ENCODE measurements at regions not wholly inside any gene's neighbourhood (a gene's known extent, or its start where the extent isn't known, plus 50 kb on each side); places are given as distances from the start of the nearest gene placed in this dataset.

- no peak overlapping the region for H3K4me3 ChIP-seq (ENCODE audit: low read length)
- TF ChIP-seq SMC3 (conservative IDR thresholded peaks at IDR 0.05; ENCODE audit: poor library complexity) = no peak
- TF ChIP-seq EP300 (conservative IDR thresholded peaks at IDR 0.05; ENCODE audit: poor library complexity, severe bottlenecking) = no peak
- no peak for TF ChIP-seq REST (IDR thresholded peaks at IDR 0.05; ENCODE audit: borderline replicate concordance)
- no peak for TF ChIP-seq EZH2 (IDR thresholded peaks at IDR 0.05; ENCODE audit: borderline replicate concordance, insufficient read depth, low read length, poor library complexity, severe bottlenecking)
- TF ChIP-seq CTCF (IDR thresholded peaks at IDR 0.05; ENCODE audit: poor library complexity, severe bottlenecking) = no peak
- TF ChIP-seq TAF1 (IDR thresholded peaks at IDR 0.05; ENCODE audit: low read depth) = no peak
- no peak for TF ChIP-seq RAD21 (conservative IDR thresholded peaks at IDR 0.05)
- no peak for TF ChIP-seq MXI1 (conservative IDR thresholded peaks at IDR 0.05; ENCODE audit: poor library complexity, severe bottlenecking)
- no peak for TF ChIP-seq POLR2AphosphoS5 (IDR thresholded peaks at IDR 0.05)
- no peaks in the 10 kb centered on the region for H4K20me1 ChIP-seq (ENCODE audit: insufficient read depth)
- no peaks in the 10 kb centered on the region for H3F3A ChIP-seq (ENCODE audit: insufficient read depth, low read length, poor library complexity, severe bottlenecking)
- no peak overlapping the region for H3K27ac ChIP-seq (ENCODE audit: low read length)
- no peak overlapping the region for H3K9ac ChIP-seq (ENCODE audit: low read length)
- no peaks in the 10 kb centered on the region for H3K9me2 ChIP-seq (ENCODE audit: insufficient read depth, low read length)
- no peaks in the 10 kb centered on the region for H3K36me3 ChIP-seq (ENCODE audit: insufficient read depth, low read length)
- H3K79me2 ChIP-seq (replicated peaks; ENCODE audit: insufficient read depth, low read length) = no peaks in the 10 kb centered on the region
- H2AFZ ChIP-seq (ENCODE audit: low read depth, low read length) = no peak overlapping the region
- H3K27me3 ChIP-seq (ENCODE audit: insufficient read depth, low read depth, low read length) = no peaks in the 10 kb centered on the region
- H3K4me2 ChIP-seq (ENCODE audit: low read length) = no peak overlapping the region
- H3K9me3 ChIP-seq (ENCODE audit: low read length) = peaks cover 6% of the 10 kb centered on the region
These were observed 825.1 kb downstream of the RNF144A start for GRCh38 chr2:7742301-7742700.

GRCh38 chr2:7744827-7745226 lies 827.6 kb downstream of the RNF144A start:
- Histone ChIP-seq H3K9me2 (ENCODE audit: insufficient read depth, low read length) (no peaks in the 10 kb centered on the region), H4K20me1 (ENCODE audit: insufficient read depth) (no peaks in the 10 kb centered on the region), H3K27ac (ENCODE audit: low read length) (no peak overlapping the region), H3K79me2 (replicated peaks; ENCODE audit: insufficient read depth, low read length) (no peaks in the 10 kb centered on the region), H3F3A (ENCODE audit: insufficient read depth, low read length, poor library complexity, severe bottlenecking) (no peaks in the 10 kb centered on the region), H3K27me3 (ENCODE audit: insufficient read depth, low read depth, low read length) (no peaks in the 10 kb centered on the region), H3K36me3 (ENCODE audit: insufficient read depth, low read length) (no peaks in the 10 kb centered on the region), H3K4me2 (ENCODE audit: low read length) (no peak overlapping the region), H3K4me3 (ENCODE audit: low read length) (no peak overlapping the region), H2AFZ (ENCODE audit: low read depth, low read length) (no peak overlapping the region), H3K9me3 (ENCODE audit: low read length) (peaks cover 6% of the 10 kb centered on the region), H3K9ac (ENCODE audit: low read length) (no peak overlapping the region)
- no peak for TF ChIP-seq CTCF (IDR thresholded peaks at IDR 0.05; ENCODE audit: poor library complexity, severe bottlenecking)
- TF ChIP-seq REST (IDR thresholded peaks at IDR 0.05; ENCODE audit: borderline replicate concordance) = no peak
- TF ChIP-seq POLR2AphosphoS5 (IDR thresholded peaks at IDR 0.05) = no peak
- TF ChIP-seq MXI1 (conservative IDR thresholded peaks at IDR 0.05; ENCODE audit: poor library complexity, severe bottlenecking) = no peak
- TF ChIP-seq EZH2 (IDR thresholded peaks at IDR 0.05; ENCODE audit: borderline replicate concordance, insufficient read depth, low read length, poor library complexity, severe bottlenecking) = no peak
- TF ChIP-seq RAD21 (conservative IDR thresholded peaks at IDR 0.05) = no peak

Data from neural cell (in vitro differentiated cells).